Large intestine (tissue), 3 donors: ENCODE measurements at regions not wholly inside any gene's neighbourhood (a gene's known extent, or its start where the extent isn't known, plus 50 kb on each side); places are given as distances from the start of the nearest gene placed in this dataset.

Experiments
- DNase-seq, 2 donors: peaks; one replicate each; pipeline versions ENCODE4 v3.0.0 to v3.0.0-alpha.2; 2013
- H3K27ac ChIP-seq: one replicate; pipeline ENCODE4 v1.5.1; 2013; ENCODE audit warnings: low read length
- H3K27me3 ChIP-seq: 2 replicates; pipeline ENCODE4 v1.6.1; 2013; ENCODE audit warnings: low read length; ENCODE audit not compliant: control insufficient read depth, insufficient read depth
- H3K36me3 ChIP-seq: 2 replicates; pipeline ENCODE4 v1.6.1; 2013; ENCODE audit warnings: low read length; ENCODE audit not compliant: control insufficient read depth, insufficient read depth
- H3K4me1 ChIP-seq: one replicate; pipeline ENCODE4 v1.6.1; 2013; ENCODE audit warnings: low read length; ENCODE audit not compliant: control insufficient read depth, insufficient read depth
- H3K4me3 ChIP-seq: one replicate; pipeline ENCODE4 v1.5.1; 2013; ENCODE audit warnings: low read length
- H3K9me3 ChIP-seq: one replicate; pipeline ENCODE4 v1.6.1; 2013; ENCODE audit warnings: mild to moderate bottlenecking, low read depth, low read length, moderate library complexity; ENCODE audit not compliant: control insufficient read depth
- WGBS: methylation state at CpG from one replicate; pipeline ENCODE4 v1.1.5; 2013; ENCODE audit warnings: low lambda C conversion rate; ENCODE audit not compliant: insufficient coverage; 5-methylcytosine and 5-hydroxymethylcytosine counted together

GRCh38 chr2:2922156-2922555, 455.5 kb downstream of the EIPR1 start:
- Histone ChIP-seq H3K4me1 (no peaks in the 10 kb centered on the region), H3K27me3 (no peaks in the 10 kb centered on the region), H3K36me3 (no peaks in the 10 kb centered on the region), H3K27ac (no peak overlapping the region), H3K9me3 (no peaks in the 10 kb centered on the region), H3K4me3 (no peak overlapping the region)
- DNase-seq: no peak
- WGBS: no CpG with 5 or more reads among the region's 6 CpGs

GRCh38 chr2:2921011-2921720, 456.5 kb downstream of the EIPR1 start:
- no peaks in the 10 kb centered on the region for H3K36me3 ChIP-seq
- no peaks in the 10 kb centered on the region for H3K4me1 ChIP-seq
- no peaks in the 10 kb centered on the region for H3K27me3 ChIP-seq
- no peak overlapping the region for H3K4me3 ChIP-seq
- 100% methylated on average over 2 of the region's 16 CpGs for whole genome bisulfite sequencing
- no peaks in the 10 kb centered on the region for H3K9me3 ChIP-seq
- H3K27ac ChIP-seq: no peak overlapping the region
- DNase-seq: no peak

GRCh38 chr2:2919574-2920365, 457.8 kb downstream of the EIPR1 start:
- H3K9me3 ChIP-seq: no peaks in the 10 kb centered on the region
- H3K27ac ChIP-seq: no peak overlapping the region
- no peak for DNase-seq
- H3K4me3 ChIP-seq: no peak overlapping the region
- no peaks in the 10 kb centered on the region for H3K27me3 ChIP-seq
- no peaks in the 10 kb centered on the region for H3K36me3 ChIP-seq
- H3K4me1 ChIP-seq: no peaks in the 10 kb centered on the region
- 60% methylated on average over 1 of the region's 10 CpGs for WGBS

- no CpG with 5 or more reads among the region's 5 CpGs for WGBS
- Histone ChIP-seq H3K27ac (no peak overlapping the region), H3K36me3 (no peaks in the 10 kb centered on the region), H3K4me3 (no peak overlapping the region), H3K4me1 (no peaks in the 10 kb centered on the region), H3K27me3 (no peaks in the 10 kb centered on the region), H3K9me3 (no peaks in the 10 kb centered on the region)
- DNase-seq: no peak
These were observed 458.6 kb downstream of the EIPR1 start for GRCh38 chr2:2919026-2919425.

- H3K9me3 ChIP-seq: no peaks in the 10 kb centered on the region
- DNase-seq: no peak
- no peaks in the 10 kb centered on the region for H3K4me1 ChIP-seq
- H3K27me3 ChIP-seq: no peaks in the 10 kb centered on the region
- no peak overlapping the region for H3K27ac ChIP-seq
- no peaks in the 10 kb centered on the region for H3K36me3 ChIP-seq
- no CpG with 5 or more reads among the region's 5 CpGs for WGBS
- H3K4me3 ChIP-seq: no peak overlapping the region
These were observed 461.0 kb downstream of the EIPR1 start for GRCh38 chr2:2916621-2917020.

- DNase-seq: no peak
- WGBS: no CpG with 5 or more reads among the region's 8 CpGs
- no peaks in the 10 kb centered on the region for H3K4me1 ChIP-seq
These were observed 463.4 kb downstream of the EIPR1 start for GRCh38 chr2:2914252-2914651.

GRCh38 chr2:2913601-2914120, 464.0 kb downstream of the EIPR1 start:
- Histone ChIP-seq H3K27me3 (no peaks in the 10 kb centered on the region), H3K36me3 (no peaks in the 10 kb centered on the region), H3K4me3 (no peak overlapping the region), H3K4me1 (no peaks in the 10 kb centered on the region), H3K9me3 (no peaks in the 10 kb centered on the region), H3K27ac (no peak overlapping the region)
- DNase-seq: no peak
- WGBS: no CpG with 5 or more reads among the region's 13 CpGs

More at GRCh38 chr2:2914252-2914651, 463.4 kb downstream of the EIPR1 start:
- Histone ChIP-seq H3K36me3 (no peaks in the 10 kb centered on the region), H3K27me3 (no peaks in the 10 kb centered on the region), H3K9me3 (no peaks in the 10 kb centered on the region), H3K27ac (no peak overlapping the region), H3K4me3 (no peak overlapping the region)

GRCh38 chr2:2912731-2913130, 464.9 kb downstream of the EIPR1 start:
- H3K9me3 ChIP-seq: no peaks in the 10 kb centered on the region
- no peak for DNase-seq
- no peaks in the 10 kb centered on the region for H3K36me3 ChIP-seq
- H3K27ac ChIP-seq: no peak overlapping the region
- no CpG with 5 or more reads among the region's 10 CpGs for WGBS
- no peaks in the 10 kb centered on the region for H3K27me3 ChIP-seq
- no peaks in the 10 kb centered on the region for H3K4me1 ChIP-seq
- H3K4me3 ChIP-seq: no peak overlapping the region

- WGBS: 100% methylated on average over 1 of the region's 3 CpGs
- DNase-seq: no peak
These were observed 465.3 kb downstream of the EIPR1 start for GRCh38 chr2:2912293-2912692.

GRCh38 chr2:2910259-2910658, 467.4 kb downstream of the EIPR1 start:
- no peak overlapping the region for H3K27ac ChIP-seq
- H3K36me3 ChIP-seq: no peaks in the 10 kb centered on the region
- no peaks in the 10 kb centered on the region for H3K27me3 ChIP-seq
- no peak overlapping the region for H3K4me3 ChIP-seq
- DNase-seq: no peak
- no peaks in the 10 kb centered on the region for H3K4me1 ChIP-seq
- no peaks in the 10 kb centered on the region for H3K9me3 ChIP-seq
- 100% methylated on average over 2 of the region's 7 CpGs for WGBS

More at GRCh38 chr2:2912293-2912692, 465.3 kb downstream of the EIPR1 start:
- Histone ChIP-seq H3K27me3 (no peaks in the 10 kb centered on the region), H3K4me1 (no peaks in the 10 kb centered on the region), H3K27ac (no peak overlapping the region), H3K9me3 (no peaks in the 10 kb centered on the region), H3K36me3 (no peaks in the 10 kb centered on the region), H3K4me3 (no peak overlapping the region)
